ENCODE measurements at regions not wholly inside any gene's neighbourhood (a gene's known extent, or its start where the extent isn't known, plus 50 kb on each side); places are given as distances from the start of the nearest gene placed in this dataset.

DNA sequence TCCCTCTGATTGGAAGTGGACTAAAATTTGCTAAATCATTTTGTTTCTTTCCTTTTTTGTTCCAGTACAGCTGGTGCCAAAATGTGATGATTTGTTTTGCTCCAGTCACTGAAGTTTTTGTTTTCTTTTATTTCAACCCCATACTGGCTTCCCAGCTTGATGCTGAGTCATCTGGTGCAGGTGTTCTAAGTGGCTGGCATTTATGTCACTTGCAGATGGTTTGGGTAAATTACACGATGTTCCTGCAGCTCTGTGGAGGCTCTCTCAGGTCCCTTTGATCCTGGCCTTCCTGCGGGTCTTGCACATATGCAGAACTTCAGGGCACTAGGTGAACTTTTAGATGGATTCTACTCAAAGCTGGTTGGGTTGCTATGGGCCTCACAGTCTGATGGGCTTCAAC, 577.7 kb downstream of the HAO1 start:
- TF ChIP-seq, protein P1, sequence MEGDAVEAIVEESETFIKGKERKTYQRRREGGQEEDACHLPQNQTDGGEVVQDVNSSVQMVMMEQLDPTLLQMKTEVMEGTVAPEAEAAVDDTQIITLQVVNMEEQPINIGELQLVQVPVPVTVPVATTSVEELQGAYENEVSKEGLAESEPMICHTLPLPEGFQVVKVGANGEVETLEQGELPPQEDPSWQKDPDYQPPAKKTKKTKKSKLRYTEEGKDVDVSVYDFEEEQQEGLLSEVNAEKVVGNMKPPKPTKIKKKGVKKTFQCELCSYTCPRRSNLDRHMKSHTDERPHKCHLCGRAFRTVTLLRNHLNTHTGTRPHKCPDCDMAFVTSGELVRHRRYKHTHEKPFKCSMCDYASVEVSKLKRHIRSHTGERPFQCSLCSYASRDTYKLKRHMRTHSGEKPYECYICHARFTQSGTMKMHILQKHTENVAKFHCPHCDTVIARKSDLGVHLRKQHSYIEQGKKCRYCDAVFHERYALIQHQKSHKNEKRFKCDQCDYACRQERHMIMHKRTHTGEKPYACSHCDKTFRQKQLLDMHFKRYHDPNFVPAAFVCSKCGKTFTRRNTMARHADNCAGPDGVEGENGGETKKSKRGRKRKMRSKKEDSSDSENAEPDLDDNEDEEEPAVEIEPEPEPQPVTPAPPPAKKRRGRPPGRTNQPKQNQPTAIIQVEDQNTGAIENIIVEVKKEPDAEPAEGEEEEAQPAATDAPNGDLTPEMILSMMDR (IDR thresholded peaks at IDR 0.05): no peak
- H3K36me3 Mint-ChIP-seq (ENCODE audit: low read depth): no peaks in the 10 kb centered on the region
- H3K27ac Mint-ChIP-seq (ENCODE audit: unreplicated experiment): no peak overlapping the region
- no peak overlapping the region for H3K4me3 Mint-ChIP-seq (ENCODE audit: unreplicated experiment)
- DNase-seq (ENCODE audit: low spot score): no peak
- peaks cover 7% of the 10 kb centered on the region for H3K9me3 Mint-ChIP-seq (ENCODE audit: low read depth)
- no peaks in the 10 kb centered on the region for H3K4me1 Mint-ChIP-seq (ENCODE audit: low read depth)
- peaks cover 2% of the 10 kb centered on the region for H3K27me3 Mint-ChIP-seq (ENCODE audit: low read depth)

GRCh38 chr20:7366189-7366588, 574.1 kb downstream of the HAO1 start:
- TF ChIP-seq, protein P1 (IDR thresholded peaks at IDR 0.05): no peak
- no peaks in the 10 kb centered on the region for H3K4me1 Mint-ChIP-seq (ENCODE audit: low read depth)
- H3K27me3 Mint-ChIP-seq (ENCODE audit: low read depth): no peaks in the 10 kb centered on the region
- peaks cover 11% of the 10 kb centered on the region for H3K9me3 Mint-ChIP-seq (ENCODE audit: low read depth)
- H3K4me3 Mint-ChIP-seq (ENCODE audit: unreplicated experiment): no peak overlapping the region
- H3K27ac Mint-ChIP-seq (ENCODE audit: unreplicated experiment): no peak overlapping the region
- H3K36me3 Mint-ChIP-seq (ENCODE audit: low read depth): no peaks in the 10 kb centered on the region
- no peak for DNase-seq (ENCODE audit: low spot score)

- no peaks in the 10 kb centered on the region for H3K4me1 Mint-ChIP-seq (ENCODE audit: low read depth)
- no peak overlapping the region for H3K27ac Mint-ChIP-seq (ENCODE audit: unreplicated experiment)
- TF ChIP-seq, protein P1 (IDR thresholded peaks at IDR 0.05): no peak
- H3K4me3 Mint-ChIP-seq (ENCODE audit: unreplicated experiment): no peak overlapping the region
- peaks cover 13% of the 10 kb centered on the region for H3K9me3 Mint-ChIP-seq (ENCODE audit: low read depth)
- no peaks in the 10 kb centered on the region for H3K36me3 Mint-ChIP-seq (ENCODE audit: low read depth)
- no peaks in the 10 kb centered on the region for H3K27me3 Mint-ChIP-seq (ENCODE audit: low read depth)
- DNase-seq (ENCODE audit: low spot score): no peak
These were observed 568.6 kb downstream of the HAO1 start for GRCh38 chr20:7371518-7372163.

DNA sequence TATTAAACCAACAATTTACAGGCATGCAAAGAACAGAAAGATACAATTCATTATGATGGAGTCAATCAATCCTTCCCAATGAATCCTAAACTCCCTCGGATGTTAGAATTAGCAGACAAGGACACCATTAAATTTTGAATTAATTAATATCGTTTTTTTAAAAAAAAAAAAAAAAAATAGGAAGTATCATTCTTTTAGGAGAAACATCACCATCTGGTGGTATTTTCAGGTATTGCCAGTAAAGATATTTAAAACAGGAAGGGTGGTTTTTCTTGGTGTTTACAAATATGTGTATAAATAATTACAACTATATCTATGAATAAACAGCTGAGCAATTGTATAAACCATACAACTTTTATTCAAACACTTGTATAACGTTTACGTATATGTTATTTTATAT, 564.4 kb downstream of the HAO1 start:
- H3K27me3 Mint-ChIP-seq (ENCODE audit: low read depth): peaks cover 2% of the 10 kb centered on the region
- no peaks in the 10 kb centered on the region for H3K4me1 Mint-ChIP-seq (ENCODE audit: low read depth)
- H3K4me3 Mint-ChIP-seq (ENCODE audit: unreplicated experiment): no peak overlapping the region
- no peaks in the 10 kb centered on the region for H3K36me3 Mint-ChIP-seq (ENCODE audit: low read depth)
- TF ChIP-seq, protein P1 (IDR thresholded peaks at IDR 0.05): peak; percentile 82
- no peak overlapping the region for H3K27ac Mint-ChIP-seq (ENCODE audit: unreplicated experiment)
- peaks cover 9% of the 10 kb centered on the region for H3K9me3 Mint-ChIP-seq (ENCODE audit: low read depth)
- no peak for DNase-seq (ENCODE audit: low spot score)

GRCh38 chr20:7378864-7379605, 561.2 kb downstream of the HAO1 start:
- H3K9me3 Mint-ChIP-seq (ENCODE audit: low read depth): peaks cover 9% of the 10 kb centered on the region
- DNase-seq (ENCODE audit: low spot score): no peak
- H3K27me3 Mint-ChIP-seq (ENCODE audit: low read depth): peaks cover 2% of the 10 kb centered on the region
- no peak overlapping the region for H3K4me3 Mint-ChIP-seq (ENCODE audit: unreplicated experiment)
- H3K27ac Mint-ChIP-seq (ENCODE audit: unreplicated experiment): no peak overlapping the region
- TF ChIP-seq, protein P1 (IDR thresholded peaks at IDR 0.05): no peak
- H3K36me3 Mint-ChIP-seq (ENCODE audit: low read depth): no peaks in the 10 kb centered on the region
- H3K4me1 Mint-ChIP-seq (ENCODE audit: low read depth): no peaks in the 10 kb centered on the region
